NCI-H1694 treated with DMSO at 0.1 percent for 48 hours (cell line): ENCODE measurements at regions not wholly inside any gene's neighbourhood (a gene's known extent, or its start where the extent isn't known, plus 50 kb on each side); places are given as distances from the start of the nearest gene placed in this dataset.

Experiments
- DNase-seq: peaks from one replicate; lab custom pipeline; 2025; lab: John Stamatoyannopoulos, UW

DNA sequence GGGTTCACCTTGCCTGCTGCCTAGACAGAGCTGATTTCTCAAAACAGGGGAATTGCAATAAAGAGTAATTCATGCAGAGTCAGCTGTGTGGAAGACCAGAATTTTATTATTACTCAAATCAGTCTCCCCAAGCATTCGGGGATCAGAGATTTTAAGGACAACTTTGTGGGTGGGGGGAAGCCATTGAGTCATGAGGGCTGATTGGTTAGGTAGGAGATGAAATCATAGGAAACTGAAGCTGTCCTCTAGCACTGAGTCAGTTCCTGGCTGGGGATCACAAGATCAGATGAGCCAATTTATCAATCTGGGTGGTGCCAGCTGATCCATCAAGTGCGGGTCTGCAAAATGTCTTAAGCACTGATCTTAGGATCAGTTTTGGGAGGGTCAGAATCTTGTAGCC, 159.1 kb upstream of the MAP1B start:
- DNase-seq = no peak

DNA sequence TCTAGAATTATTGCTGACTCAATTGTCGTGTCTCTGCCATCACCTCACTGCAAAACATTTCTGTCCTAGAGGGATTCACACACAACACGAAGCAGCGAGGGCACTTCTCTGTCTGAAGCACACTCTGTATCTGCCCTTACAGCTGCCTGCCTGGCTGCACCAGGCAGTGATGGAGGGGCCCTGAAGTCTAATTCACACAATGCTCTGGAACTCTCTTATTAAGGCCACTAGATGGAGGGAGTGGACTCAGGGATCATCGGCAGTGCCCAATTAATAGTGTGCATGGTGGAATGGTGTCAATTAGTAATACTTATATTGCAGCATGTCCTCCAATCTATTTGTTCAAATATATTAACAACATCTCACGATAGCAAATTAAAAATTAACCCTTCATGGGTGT, 157.5 kb upstream of the MAP1B start:
- DNase-seq = no peak

DNA sequence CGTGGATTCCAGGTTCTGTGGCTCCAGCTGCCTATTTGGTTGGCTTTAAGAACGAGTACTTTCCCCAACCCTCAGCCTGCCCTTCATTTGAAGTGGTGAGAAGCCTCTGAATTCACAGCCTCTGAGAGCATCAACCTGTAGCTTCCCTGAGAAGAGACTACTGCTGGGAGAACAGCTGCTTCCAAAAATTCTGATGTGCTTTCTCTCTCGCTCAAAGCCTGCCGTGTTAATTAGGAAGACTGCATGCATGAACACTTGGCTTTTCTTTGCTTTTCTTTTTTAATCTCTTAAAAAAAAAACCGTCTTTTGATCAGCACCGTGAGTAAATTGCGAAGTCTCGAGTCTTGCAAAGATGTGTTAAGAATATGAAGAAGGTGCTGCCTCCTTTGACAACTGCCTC, 153.4 kb upstream of the MAP1B start:
- no peak for DNase-seq

DNA sequence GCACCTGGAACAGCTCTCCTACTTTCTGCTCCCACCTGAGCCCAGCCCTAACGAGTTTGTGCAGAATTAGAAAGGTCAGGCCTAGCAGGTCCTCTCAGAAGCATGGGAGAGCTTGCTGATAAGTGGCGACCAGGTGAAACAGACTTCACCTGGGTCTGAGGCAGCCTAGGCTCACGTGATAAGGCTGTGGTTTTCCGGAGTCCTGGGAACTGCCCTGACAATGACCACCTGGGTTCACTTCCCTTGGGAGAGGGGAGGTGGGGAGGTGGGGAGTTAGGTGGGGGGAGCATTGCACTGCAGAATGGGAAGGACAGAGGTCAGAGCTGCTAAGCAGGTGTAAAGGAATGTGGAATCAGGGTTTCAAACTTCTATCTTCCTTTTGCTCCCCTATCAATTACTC, 152.9 kb upstream of the MAP1B start:
- DNase-seq = no peak

DNA sequence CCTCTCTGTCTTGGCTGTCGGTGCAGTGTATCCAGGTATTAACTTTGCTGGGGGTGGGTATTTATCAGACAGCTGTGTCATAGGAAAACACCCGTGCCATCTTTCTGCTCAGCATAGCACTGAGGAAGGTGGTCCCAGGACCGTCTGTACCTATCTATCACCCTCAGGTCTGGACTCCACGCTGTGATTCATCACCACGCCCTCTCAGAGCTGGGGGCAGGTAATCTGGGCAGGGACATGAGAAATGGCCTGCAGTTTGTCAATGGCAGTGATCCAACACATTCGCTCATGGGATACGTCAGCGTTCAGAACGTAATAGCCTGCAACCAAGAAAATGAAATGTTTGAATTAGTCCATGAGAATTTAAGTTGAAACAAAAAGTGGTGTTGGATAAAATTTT, 151.6 kb upstream of the MAP1B start:
- DNase-seq = no peak

DNA sequence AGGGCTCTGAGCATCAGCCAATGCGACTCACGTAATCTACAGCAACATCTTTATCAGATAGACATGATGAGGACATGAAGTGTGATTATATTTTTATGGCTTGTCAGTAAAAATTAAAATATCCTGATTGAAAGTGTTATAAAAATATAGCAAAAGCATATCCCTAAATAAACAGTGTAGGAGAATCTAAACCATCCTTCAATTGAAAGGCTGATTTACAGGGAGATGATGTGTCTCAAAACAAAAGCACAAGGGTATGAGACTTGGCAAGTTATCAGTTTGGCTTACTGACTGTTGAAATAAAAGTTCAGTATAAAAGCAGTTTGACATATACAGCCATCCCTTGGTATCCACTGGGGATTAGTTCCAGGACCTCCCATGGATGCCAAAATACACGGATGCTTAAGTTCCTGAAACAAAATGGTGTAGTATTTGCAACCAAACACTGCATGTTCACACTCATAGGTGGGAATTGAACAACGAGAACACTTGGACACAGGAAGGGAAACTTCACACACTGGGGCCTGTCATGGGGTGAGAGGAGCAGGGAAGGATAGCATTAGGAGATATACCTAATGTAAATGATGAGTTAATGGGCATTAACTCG, 149.9 kb upstream of the MAP1B start:
- no peak for DNase-seq

DNA sequence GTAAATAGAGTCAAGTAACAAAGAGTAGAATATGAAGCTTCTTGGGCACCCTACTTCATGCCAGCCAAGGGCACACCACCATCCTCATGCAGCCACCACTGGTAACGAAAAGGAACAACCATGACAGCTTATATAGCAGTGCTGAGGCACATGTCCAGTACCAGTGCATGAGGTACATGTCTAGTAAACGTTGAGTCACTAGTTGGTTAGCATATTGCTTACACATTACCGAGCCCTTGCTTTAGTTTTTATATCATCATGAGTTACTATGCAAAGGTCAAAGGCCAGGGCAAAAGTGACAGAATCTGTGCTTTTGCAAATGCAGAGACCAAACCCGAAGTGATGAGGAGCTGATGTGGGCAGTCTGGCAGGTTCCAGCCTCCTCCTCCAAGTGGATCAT, 147.1 kb upstream of the MAP1B start:
- no peak for DNase-seq

DNA sequence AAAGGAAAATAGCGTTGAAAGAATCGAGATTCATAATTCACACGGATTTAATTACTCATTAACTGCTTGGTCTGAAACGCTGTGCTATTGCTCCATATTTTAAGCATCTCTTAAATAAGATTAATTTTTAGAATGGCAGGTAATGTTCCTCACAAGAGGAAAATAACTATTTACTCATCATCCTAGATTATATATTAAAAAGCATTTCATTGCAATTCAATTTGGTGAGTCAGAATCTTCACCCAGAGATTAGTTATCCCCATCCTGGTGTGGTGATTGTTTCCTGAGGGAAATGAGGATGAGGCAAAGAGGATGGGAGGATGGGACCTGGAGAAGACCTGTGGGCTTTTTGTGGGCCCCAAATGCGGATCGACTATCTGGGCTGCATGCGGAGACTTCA, 145.5 kb upstream of the MAP1B start:
- DNase-seq = no peak

DNA sequence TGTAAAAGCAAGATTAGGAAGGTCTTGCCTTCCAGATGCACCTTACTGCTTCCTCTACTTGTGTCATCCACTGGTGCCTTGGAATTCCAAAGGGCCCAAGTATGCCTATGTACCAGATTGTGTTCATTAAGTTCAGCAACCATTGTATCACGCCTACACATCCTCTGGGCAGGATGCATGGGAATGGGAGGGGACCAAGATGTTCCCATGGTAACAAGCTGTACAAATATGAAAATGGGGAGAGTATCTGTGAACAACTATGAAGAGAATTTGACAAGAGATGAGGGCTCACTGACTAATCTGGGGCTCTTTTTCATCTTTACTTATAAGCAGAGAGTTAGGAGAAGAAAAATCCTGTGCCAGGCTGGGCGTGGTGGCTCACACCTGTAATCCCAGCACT, 137.8 kb upstream of the MAP1B start:
- DNase-seq = no peak

DNA sequence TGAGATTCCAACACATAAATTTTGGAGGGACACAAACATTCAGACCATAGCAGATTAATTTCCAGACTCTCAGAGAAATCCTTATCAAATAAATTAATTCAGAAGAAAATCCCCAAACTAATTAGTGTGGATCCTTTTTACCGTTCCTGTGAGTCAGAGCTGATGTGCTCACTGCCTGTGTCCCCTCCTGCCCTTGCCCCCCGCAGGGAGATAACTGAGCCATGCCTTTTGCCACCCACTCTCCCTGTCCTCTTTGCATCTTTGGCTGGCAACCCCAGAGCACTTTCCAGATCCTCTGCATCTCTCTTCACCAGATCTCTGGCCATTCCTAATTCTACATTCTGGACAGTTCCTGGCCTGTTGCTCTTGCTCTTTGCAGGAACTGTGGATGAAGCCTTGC, 135.4 kb upstream of the MAP1B start:
- DNase-seq = no peak

DNA sequence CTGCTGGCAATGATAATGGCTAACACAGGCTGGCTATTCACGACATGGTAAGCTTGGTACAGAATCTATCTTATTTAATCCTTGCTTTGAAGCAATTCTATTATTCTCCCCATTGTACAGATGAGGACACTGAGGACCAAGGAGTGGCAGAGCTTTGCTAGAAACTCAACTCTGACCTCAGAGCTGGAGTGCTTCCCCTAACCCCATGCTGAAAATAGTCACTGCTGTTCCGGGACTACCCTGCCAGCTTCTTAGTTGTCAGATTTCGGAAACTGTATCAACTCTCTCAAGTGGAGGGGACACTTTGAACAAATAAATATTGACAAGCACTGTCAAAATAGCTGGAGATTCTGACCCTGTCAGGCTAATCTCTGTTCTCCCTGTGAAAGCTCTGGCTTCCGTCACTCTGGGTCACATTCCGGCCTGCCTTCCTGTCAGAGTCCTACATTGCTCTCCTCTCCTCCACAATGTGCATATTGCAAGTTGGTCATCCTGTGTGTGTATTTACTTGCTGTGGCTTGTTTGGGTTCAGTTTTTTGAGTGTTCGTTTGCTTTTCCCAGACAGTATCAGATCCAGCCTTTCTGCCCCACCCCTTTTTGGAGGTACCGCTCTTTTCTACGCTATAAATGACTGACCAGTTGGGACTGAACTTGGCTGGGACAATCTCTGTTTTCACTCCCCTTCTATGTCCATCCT, 134.3 kb upstream of the MAP1B start:
- no peak for DNase-seq

DNA sequence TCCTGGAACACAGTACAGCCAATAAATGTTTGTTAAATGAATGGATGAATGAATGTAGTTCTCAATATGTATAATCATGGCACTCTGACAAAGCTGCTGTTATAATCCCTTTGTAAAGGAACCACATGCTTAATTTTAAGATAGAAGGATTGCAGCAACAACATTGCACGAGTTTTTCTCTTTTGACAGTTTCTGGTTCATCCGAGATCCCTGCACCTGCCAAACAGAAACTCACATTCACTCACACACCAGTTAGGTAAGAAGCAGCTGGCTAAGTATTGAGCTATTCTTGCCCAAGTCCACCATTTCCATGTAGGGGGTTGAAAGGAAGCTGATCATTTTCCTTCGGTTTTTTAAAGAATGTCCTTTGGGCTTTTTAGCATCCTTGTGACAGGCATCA, 133.7 kb upstream of the MAP1B start:
- DNase-seq = no peak

DNA sequence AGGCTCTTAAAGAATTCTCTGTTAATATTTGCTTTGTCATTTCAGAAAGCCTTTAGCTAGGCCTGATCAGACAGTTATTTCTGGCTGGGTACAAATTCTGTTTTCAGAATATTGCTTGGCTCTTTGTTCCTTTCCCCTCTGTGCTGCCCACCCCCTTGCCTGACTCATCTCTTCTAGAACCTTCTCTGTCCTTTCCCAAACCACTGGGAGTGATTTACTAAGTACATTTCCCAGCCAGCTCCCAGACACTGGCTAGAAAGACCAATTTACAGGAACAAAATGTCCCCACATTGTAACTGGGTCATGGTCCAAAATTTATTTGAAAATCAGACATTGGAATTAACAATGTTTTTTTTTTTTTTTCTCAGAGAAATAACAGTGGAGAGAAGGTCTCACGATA, 133.1 kb upstream of the MAP1B start:
- DNase-seq = no peak

DNA sequence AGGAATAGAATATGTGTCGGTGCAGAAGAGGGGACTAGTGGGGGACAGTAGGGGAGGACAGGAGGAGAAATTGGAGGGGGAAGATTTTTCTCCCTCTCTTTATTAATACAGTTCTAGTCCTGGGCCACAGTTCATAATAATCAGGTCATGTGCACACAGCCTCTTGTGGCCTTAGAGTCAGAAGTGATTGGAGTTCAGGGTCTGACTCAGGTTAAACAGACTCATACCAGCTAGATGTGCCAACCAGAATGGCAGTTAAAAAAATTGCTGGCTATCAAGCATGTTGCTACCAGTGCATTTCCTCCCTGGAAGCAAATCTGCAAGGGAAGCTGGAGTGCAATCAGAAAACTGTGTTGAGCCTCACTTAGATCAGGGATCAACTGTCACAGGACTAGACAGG, 132.7 kb upstream of the MAP1B start:
- no peak for DNase-seq

DNA sequence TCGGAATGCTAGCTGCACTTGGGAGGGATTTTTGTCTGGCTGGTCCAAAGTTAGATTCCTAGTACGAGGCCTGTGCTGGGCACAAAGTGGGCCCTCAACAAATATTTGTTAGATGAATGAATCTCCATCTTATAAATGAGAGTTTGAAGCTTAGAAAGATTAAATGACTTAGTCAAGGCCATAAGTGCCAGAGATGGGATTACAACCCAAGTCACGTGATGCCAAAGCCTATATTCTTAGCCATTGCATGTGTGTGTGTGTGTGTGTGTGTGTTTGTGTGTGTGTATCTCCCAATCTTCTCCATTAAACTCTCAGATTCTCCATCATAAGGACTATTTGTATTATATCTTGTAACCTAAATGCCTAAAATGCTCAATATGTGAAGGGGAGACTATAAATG, 130.8 kb upstream of the MAP1B start:
- DNase-seq = no peak

DNA sequence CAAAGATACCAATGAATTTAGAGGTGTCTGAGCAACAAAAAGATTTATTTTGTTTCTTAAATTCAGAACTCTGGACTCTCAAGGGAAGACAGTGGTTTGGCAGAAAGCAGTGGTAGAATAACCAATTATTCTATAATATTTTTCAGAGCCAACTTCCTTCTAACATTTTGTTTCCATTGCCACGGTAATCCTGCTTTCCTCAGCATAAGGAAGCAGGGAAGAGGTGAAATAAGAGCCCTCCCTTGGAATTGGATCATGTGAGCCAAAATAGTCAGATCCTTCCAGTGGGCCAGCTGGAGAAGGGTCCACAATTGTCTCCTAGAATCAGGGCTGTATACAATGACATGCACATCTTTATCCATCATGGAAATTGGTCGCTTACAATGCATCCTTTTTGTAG, 130.0 kb upstream of the MAP1B start:
- no peak for DNase-seq

DNA sequence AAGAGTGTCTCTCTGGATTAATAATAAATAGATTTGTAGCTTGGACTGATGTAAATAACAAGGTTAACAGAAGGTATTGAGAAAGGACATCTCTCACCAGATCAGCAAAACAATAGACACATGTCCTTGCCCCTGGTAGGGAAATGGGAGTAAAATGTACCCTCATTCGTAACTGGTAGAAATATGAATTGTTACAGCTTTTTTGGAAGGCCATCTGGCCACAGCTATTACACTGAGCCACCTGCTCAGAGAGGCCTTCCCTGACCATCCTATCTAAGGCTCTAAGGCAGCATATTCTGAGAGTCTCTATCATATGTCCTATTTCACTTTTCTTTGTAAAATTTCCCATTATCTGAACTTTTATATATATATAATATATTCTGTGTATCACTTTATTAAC, 129.1 kb upstream of the MAP1B start:
- DNase-seq = no peak

DNA sequence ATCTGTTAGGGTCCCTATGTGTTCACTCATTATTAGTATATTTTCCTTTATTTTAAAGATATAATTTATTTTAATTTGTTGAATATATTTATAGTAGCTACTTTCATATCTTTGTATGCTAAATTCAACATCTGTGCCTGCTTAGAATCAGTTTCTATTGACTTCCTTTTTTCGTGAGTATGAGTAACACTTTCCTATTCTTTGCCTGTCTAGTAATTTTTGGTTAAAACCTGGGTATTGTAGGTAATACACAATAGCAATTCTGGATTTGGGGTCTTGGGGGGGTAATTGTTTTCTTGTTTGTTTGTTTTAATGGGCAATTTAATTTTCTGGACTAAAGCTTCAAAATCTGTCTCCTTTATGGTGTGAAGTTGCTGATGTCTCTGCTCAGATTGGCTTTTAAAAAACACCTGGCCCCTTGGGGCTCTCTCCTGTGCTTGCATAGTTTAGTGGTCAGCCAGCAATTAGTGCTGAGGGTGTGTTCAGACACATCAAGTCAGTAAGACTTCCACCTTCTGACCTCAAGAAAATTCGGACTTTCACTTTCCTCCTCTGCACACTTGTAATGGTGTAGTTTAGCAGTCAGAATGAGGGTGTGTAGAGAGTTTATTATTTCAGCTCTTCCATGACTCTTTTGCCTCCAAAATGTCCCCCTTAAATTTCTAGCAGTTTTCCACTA, 124.4 kb upstream of the MAP1B start:
- DNase-seq = no peak

DNA sequence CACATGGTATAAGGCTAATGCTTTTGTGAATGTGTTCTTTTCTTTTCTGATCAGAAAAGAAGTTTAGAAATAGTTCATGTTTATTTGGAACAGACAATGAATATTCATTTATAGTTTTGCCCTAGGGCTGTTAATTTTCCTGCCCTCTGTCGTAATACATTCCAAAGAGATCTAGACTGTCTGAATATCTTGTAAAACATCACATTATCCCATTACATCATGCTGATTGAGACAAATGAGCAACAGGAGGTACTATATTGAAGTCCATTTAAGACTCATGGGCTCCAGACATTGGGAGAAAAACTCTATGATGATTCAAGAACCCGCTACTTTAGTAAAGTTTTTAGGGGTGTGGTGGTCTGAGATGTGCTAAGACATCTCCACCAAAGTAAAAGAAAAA, 121.2 kb upstream of the MAP1B start:
- DNase-seq = no peak

DNA sequence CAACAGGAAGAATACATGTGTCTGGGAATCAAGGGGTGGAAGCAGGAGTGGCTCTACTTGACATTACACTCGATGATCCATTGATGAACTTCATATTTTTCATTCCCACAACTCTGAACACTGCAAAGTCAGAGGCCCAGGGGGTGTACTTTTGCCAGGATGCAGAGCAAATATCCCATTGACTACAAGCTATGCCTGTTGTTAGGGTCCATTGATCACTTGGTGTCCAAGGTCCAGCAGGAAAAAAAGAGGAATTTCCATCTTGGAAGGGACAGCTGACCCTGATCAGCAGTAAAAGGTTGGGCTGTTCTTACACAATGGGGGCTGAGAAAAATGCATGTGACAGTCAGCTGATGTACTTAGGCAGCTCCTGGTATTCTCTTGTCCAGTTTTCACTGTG, 118.5 kb upstream of the MAP1B start:
- no peak for DNase-seq

DNA sequence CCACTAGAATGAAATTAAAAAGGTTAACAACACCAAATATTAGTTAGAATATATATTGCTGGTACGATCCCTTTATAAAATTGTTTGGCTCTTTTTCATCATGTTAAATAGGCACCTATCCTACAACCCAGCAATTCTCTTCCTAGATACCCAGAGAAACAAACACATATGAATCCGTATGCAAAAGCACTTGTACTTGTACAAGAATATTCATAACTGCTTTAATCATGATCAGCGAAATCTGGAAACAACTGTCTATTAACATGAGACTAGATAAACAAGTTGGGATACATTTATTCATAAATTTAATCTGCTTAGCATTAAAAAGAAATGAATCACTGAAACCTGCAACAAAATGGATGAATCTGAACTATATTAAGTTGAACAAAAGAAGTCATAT, 113.7 kb upstream of the MAP1B start:
- no peak for DNase-seq

DNA sequence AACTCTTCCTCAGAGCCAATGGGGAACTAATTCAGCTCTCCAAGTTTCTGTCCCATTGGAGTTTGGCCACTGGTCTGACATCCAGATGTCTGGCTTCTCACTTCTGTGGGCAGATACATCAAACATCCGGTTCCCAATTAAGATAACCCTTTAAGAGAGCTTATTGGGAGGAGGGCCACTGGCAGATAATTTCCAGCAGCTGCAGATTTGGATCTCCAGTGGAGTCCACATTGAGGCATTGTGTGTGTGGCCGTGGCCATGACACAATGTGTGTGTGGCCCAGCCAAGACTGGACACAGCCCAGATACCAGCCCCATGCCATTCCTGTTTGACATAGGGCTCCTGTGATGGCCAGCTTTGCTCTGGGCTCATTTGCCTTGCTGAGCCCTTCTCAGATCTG, 110.5 kb upstream of the MAP1B start:
- DNase-seq = no peak

DNA sequence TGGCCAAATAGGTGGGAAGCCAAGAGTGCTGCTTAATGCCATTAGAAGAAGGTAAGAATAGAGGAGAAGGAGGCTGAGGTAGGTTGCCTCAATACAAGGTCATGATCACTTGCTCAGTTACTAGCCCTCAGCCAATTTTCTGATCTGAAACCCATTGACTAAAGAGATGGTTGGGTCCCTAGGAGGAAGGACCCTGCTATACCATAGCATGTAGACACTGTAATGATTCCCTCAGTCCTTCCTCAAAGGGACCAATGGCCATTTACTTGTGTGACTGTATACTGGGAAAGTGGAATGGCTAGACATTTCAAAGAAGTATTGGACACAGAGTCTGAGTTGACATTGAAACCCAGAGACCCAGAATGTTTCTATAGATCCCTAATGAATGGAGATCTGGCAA, 108.5 kb upstream of the MAP1B start:
- no peak for DNase-seq

DNA sequence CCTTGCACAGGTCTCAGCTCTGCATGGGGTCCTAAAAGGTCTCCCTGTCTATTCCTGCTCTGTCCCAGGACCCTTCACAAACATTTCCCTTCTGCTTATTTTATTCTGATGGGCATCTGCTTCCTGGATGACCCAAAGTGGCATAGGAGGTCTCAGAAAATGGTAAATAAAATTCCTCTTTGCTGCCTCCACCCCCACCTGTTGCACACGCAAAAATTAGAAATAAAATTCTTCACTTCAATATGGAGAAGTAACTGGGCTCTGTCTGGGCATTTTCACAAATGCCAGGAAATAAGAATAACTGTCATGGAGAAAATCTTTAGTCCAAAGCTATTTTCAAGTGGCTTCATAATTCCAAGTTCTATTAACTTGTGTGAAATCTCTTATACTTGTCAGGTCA, 106.6 kb upstream of the MAP1B start:
- DNase-seq = no peak
